Esophagus muscularis mucosa (tissue), 4 donors: ENCODE measurements at regions not wholly inside any gene's neighbourhood (a gene's known extent, or its start where the extent isn't known, plus 50 kb on each side); places are given as distances from the start of the nearest gene placed in this dataset.

ENCODE experiments used
- DNase-seq: peaks from one replicate; pipeline ENCODE4 v3.0.0-alpha.2; 2017; ENCODE audit errors: extremely low spot score
- H3K27ac ChIP-seq, 4 donors: fragments of 200-600 bp; sonication (generic); replicated peaks in 1 of 4; 1 replicate in 3 of 4; 2 replicates in 1 of 4; pipeline ENCODE4 v1.5.1; 2016 to 2019; ENCODE audit warnings: mild to moderate bottlenecking in 1 of 4
- H3K27me3 ChIP-seq, 4 donors: fragments of 200-600 bp; sonication (generic); one replicate each; pipeline versions ENCODE4 v1.5.1 to v1.6.0; 2016 to 2019
- H3K36me3 ChIP-seq, 4 donors: fragments of 200-600 bp; sonication (generic); one replicate each; pipeline ENCODE4 v1.5.1; 2016 to 2019
- H3K4me1 ChIP-seq, 4 donors: fragments of 200-600 bp; sonication (generic); one replicate each; pipeline ENCODE4 v1.5.1; 2016 to 2019
- H3K4me3 ChIP-seq, 4 donors: fragments of 200-600 bp; sonication (generic); 1 replicate in 2 of 4; 2 replicates in 2 of 4; pipeline ENCODE4 v1.5.1; 2016 to 2019; ENCODE audit warnings: mild to moderate bottlenecking in 4 of 4, moderate library complexity in 1 of 4
- H3K9me3 ChIP-seq, 4 donors: fragments of 200-600 bp; sonication (generic); 1 replicate in 3 of 4; 2 replicates in 1 of 4; pipeline ENCODE4 v1.5.1; 2016 to 2019
- CTCF ChIP-seq, 3 experiments: fragments of 200-600 bp in 2 of 3; fragments of 450-650 bp in 1 of 3; sonication (generic) in 2 of 3; IDR thresholded peaks; one replicate each; pipeline ENCODE4 v1.5.1; 2017 to 2019; ENCODE audit warnings: antibody characterized with exemption in 3 of 3, mild to moderate bottlenecking in 2 of 3, moderate library complexity in 1 of 3
- EP300 ChIP-seq: sonication (generic); formaldehyde crosslinking; IDR thresholded peaks from one replicate; pipeline ENCODE4 v1.6.1; 2017; ENCODE audit warnings: antibody characterized with exemption
- POLR2A ChIP-seq: fragments of 450-650 bp; IDR thresholded peaks from one replicate; pipeline ENCODE4 v1.6.1; 2017; ENCODE audit warnings: antibody characterized with exemption, moderate library complexity, mild to moderate bottlenecking, low read depth
- POLR2AphosphoS5 ChIP-seq, 2 donors: sonication (generic); formaldehyde crosslinking; IDR thresholded peaks; one replicate each; pipeline ENCODE4 v1.6.1; 2017; ENCODE audit warnings: antibody characterized with exemption in 2 of 2
- WGBS: methylation state at CpG from one replicate; pipeline ENCODE4 v1.1.5; 2018; 5-methylcytosine and 5-hydroxymethylcytosine counted together
- intact Hi-C: fragments of 100-400 bp; cut with DNase I; formaldehyde crosslinking; loops from one replicate; pipeline ENCODE4 v1.15.1; 2023

GRCh38 chr12:24739106-24739779, 209.7 kb downstream of the BCAT1 start:
- DNase-seq: no peak
- no peaks in the 10 kb centered on the region for H3K9me3 ChIP-seq
- intact Hi-C loops: no loop called here
- no peak overlapping the region for H3K4me3 ChIP-seq
- no peaks in the 10 kb centered on the region for H3K27me3 ChIP-seq
- TF ChIP-seq POLR2A: no peak
- TF ChIP-seq POLR2AphosphoS5 (IDR thresholded peaks at IDR 0.05): no peak
- no peak for TF ChIP-seq EP300
- no peak for TF ChIP-seq CTCF (IDR thresholded peaks at IDR 0.05)
- no peaks in the 10 kb centered on the region for H3K36me3 ChIP-seq
- 63% methylated on average over 2 of the region's 2 CpGs for WGBS
- H3K27ac ChIP-seq: no peak overlapping the region
- no peaks in the 10 kb centered on the region for H3K4me1 ChIP-seq

- intact Hi-C loops: no loop called here
- 82% methylated on average over 2 of the region's 2 CpGs for WGBS
- Histone ChIP-seq H3K9me3 (no peaks in the 10 kb centered on the region), H3K4me1 (no peaks in the 10 kb centered on the region), H3K27me3 (no peaks in the 10 kb centered on the region), H3K4me3 (no peak overlapping the region), H3K27ac (no peak overlapping the region), H3K36me3 (no peaks in the 10 kb centered on the region)
- TF ChIP-seq EP300 (no peak), CTCF (IDR thresholded peaks at IDR 0.05) (no peak), POLR2AphosphoS5 (IDR thresholded peaks at IDR 0.05) (no peak), POLR2A (no peak)
- DNase-seq: no peak
Observed at GRCh38 chr12:24738441-24738840, 210.5 kb downstream of the BCAT1 start.

DNA sequence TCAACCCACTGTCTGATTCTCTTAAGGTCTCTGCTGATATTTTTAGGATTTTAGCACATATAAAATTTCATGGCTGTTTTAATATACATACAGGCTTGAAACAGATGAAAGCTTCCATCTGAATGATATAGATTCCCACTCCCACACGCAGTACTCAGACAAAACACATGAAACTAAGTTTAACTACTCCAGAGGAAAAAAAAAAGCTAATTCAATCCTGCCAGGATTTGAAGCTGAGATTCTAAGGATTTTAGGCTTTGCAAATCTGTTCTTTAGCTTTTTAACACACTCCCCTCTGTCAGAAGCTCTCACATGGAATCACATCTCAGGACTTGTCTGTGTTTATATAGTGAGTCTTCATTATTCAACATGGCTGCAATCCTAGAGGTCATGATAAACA, 217.3 kb downstream of the BCAT1 start:
- Histone ChIP-seq H3K27ac (no peak overlapping the region), H3K27me3 (no peaks in the 10 kb centered on the region), H3K4me3 (no peak overlapping the region), H3K4me1 (no peaks in the 10 kb centered on the region), H3K36me3 (no peaks in the 10 kb centered on the region), H3K9me3 (no peaks in the 10 kb centered on the region)
- whole genome bisulfite sequencing: 77% methylated on average over 1 of the region's 1 CpG
- TF ChIP-seq POLR2AphosphoS5 (IDR thresholded peaks at IDR 0.05) (no peak), CTCF (IDR thresholded peaks at IDR 0.05) (no peak), POLR2A (no peak), EP300 (no peak)
- no peak for DNase-seq
- intact Hi-C loops: no loop called here

- Histone ChIP-seq H3K4me1 (no peaks in the 10 kb centered on the region), H3K36me3 (no peaks in the 10 kb centered on the region), H3K27me3 (no peaks in the 10 kb centered on the region), H3K9me3 (no peaks in the 10 kb centered on the region), H3K27ac (no peak overlapping the region), H3K4me3 (no peak overlapping the region)
- DNase-seq: no peak
- TF ChIP-seq POLR2A: no peak
- no peak for TF ChIP-seq CTCF (IDR thresholded peaks at IDR 0.05)
- TF ChIP-seq EP300: no peak
- no peak for TF ChIP-seq POLR2AphosphoS5 (IDR thresholded peaks at IDR 0.05)
- intact Hi-C loops: no loop called here
- 93% methylated on average over 1 of the region's 1 CpG for WGBS
Observed at GRCh38 chr12:24730489-24730896, 218.4 kb downstream of the BCAT1 start.

- H3K27ac ChIP-seq: no peak overlapping the region
- TF ChIP-seq POLR2A (no peak), POLR2AphosphoS5 (IDR thresholded peaks at IDR 0.05) (no peak), CTCF (IDR thresholded peaks at IDR 0.05) (no peak), EP300 (no peak)
- no peak for DNase-seq
- H3K27me3 ChIP-seq: no peaks in the 10 kb centered on the region
- no peaks in the 10 kb centered on the region for H3K36me3 ChIP-seq
- WGBS: 94% methylated on average over 3 of the region's 3 CpGs
- H3K9me3 ChIP-seq: no peaks in the 10 kb centered on the region
- no peaks in the 10 kb centered on the region for H3K4me1 ChIP-seq
- intact Hi-C loops: no loop called here
- no peak overlapping the region for H3K4me3 ChIP-seq
Observed at GRCh38 chr12:24728826-24729225, 220.1 kb downstream of the BCAT1 start.
